ENCODE measurements at regions not wholly inside any gene's neighbourhood (a gene's known extent, or its start where the extent isn't known, plus 50 kb on each side); places are given as distances from the start of the nearest gene placed in this dataset.

- no peak for TF ChIP-seq JUN (IDR thresholded peaks at IDR 0.05; ENCODE audit: low read depth, low read length)
- TF ChIP-seq CEBPB (IDR thresholded peaks at IDR 0.05; ENCODE audit: low read depth, low read length), result no peak
- TF ChIP-seq RFX5 (IDR thresholded peaks at IDR 0.05; ENCODE audit: borderline replicate concordance, low read depth, low read length), result no peak
- TF ChIP-seq MAX (IDR thresholded peaks at IDR 0.05), result no peak
- no peak for TF ChIP-seq ZNF274 (IDR thresholded peaks at IDR 0.05; ENCODE audit: borderline replicate concordance, extremely low read depth, low read length)
- no peak for TF ChIP-seq NANOG (IDR thresholded peaks at IDR 0.05; ENCODE audit: insufficient read depth, low read depth, low read length, poor library complexity, severe bottlenecking)
- TF ChIP-seq TEAD4 (IDR thresholded peaks at IDR 0.05; ENCODE audit: low read depth, low read length), result no peak
These were observed 60.5 kb upstream of the FAM120A start (continued) for GRCh38 chr9:93390953-93391515.

Data from H1 (cell line).